ENCODE measurements at regions not wholly inside any gene's neighbourhood (a gene's known extent, or its start where the extent isn't known, plus 50 kb on each side); places are given as distances from the start of the nearest gene placed in this dataset.

DNA sequence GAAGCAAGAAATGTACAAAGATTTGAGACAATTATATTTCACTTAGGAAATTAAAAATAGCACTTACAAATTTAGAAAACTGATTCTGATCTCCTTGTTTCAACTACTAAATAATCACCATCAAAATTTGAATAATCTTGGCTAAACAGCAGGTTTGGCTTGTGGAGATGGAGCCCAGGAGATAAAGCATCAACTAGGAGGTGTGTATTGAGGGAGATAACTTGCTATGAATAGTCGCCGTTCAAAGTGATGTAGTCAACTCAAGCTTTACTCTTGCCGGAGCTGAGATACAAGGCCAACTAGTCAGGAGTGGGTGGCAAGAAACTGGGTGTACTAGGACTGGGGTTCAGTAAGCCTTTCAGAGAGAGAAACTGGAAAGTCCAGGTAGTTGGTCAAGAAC lies 117.7 kb downstream of the TRMT11 start:
- TF ChIP-seq, protein P1, sequence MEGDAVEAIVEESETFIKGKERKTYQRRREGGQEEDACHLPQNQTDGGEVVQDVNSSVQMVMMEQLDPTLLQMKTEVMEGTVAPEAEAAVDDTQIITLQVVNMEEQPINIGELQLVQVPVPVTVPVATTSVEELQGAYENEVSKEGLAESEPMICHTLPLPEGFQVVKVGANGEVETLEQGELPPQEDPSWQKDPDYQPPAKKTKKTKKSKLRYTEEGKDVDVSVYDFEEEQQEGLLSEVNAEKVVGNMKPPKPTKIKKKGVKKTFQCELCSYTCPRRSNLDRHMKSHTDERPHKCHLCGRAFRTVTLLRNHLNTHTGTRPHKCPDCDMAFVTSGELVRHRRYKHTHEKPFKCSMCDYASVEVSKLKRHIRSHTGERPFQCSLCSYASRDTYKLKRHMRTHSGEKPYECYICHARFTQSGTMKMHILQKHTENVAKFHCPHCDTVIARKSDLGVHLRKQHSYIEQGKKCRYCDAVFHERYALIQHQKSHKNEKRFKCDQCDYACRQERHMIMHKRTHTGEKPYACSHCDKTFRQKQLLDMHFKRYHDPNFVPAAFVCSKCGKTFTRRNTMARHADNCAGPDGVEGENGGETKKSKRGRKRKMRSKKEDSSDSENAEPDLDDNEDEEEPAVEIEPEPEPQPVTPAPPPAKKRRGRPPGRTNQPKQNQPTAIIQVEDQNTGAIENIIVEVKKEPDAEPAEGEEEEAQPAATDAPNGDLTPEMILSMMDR (IDR thresholded peaks at IDR 0.05; ENCODE audit: insufficient read depth, low read depth, low read length): no peak
- no peak for TF ChIP-seq EZH2 (IDR thresholded peaks at IDR 0.05; ENCODE audit: insufficient read depth, low read length)
